H1 (cell line): ENCODE measurements at regions not wholly inside any gene's neighbourhood (a gene's known extent, or its start where the extent isn't known, plus 50 kb on each side); places are given as distances from the start of the nearest gene placed in this dataset.

ENCODE experiments used
- CTCF ChIA-PET: fragments of 300-600 bp; sonication (Branson Sonifier 250); formaldehyde crosslinking; loops from one replicate; lab custom pipeline; 2021; ENCODE audit not compliant: partially characterized antibody; lab: Charles Lee
- POLR2A ChIA-PET: fragments of 300-600 bp; sonication (Branson Sonifier 250); formaldehyde crosslinking; loops from one replicate; lab custom pipeline; 2021; ENCODE audit warnings: inconsistent platforms; ENCODE audit not compliant: partially characterized antibody; lab: Charles Lee
- DNase-seq, 2 experiments: peaks; one replicate each; pipeline versions ENCODE4 v3.0.0 to v3.0.0-alpha.2; 2010 to 2022; ENCODE audit warnings: low spot score in 2 of 2, low read depth in 1 of 2, mixed read lengths in 1 of 2
- FAIRE-seq: peaks from 2 replicates; lab custom pipeline; 2011; peaks lifted over from hg19 to GRCh38; lab: Jason Lieb, UNC
- H2AFZ ChIP-seq: 2 replicates; pipeline ENCODE4 v1.8.1; 2012; ENCODE audit warnings: low read length, inconsistent platforms
- H2AK5ac ChIP-seq: 2 replicates; pipeline ENCODE4 v1.6.1; 2013; ENCODE audit warnings: low read depth, low read length
- H2BK120ac ChIP-seq: replicated peaks from 2 replicates; pipeline ENCODE3; 2013; ENCODE audit warnings: low read depth, low read length, inconsistent platforms
- H2BK12ac ChIP-seq: 2 replicates; pipeline ENCODE4 v1.6.1; 2013; ENCODE audit warnings: low read depth, low read length
- H2BK15ac ChIP-seq: 2 replicates; pipeline ENCODE4 v1.6.1; 2013; ENCODE audit warnings: low read length
- H2BK20ac ChIP-seq: 2 replicates; pipeline ENCODE4 v1.6.1; 2013; ENCODE audit warnings: low read length
- H2BK5ac ChIP-seq: 2 replicates; pipeline ENCODE4 v1.6.1; 2013; ENCODE audit warnings: low read depth, low read length
- H3K14ac ChIP-seq: 2 replicates; pipeline ENCODE4 v1.6.1; 2013; ENCODE audit warnings: inconsistent platforms; ENCODE audit not compliant: insufficient read length
- H3K18ac ChIP-seq: 2 replicates; pipeline ENCODE4 v1.6.1; 2013; ENCODE audit warnings: low read length; ENCODE audit errors: extremely low read depth
- H3K23ac ChIP-seq: 2 replicates; pipeline ENCODE4 v1.6.1; 2013; ENCODE audit warnings: inconsistent platforms; ENCODE audit not compliant: insufficient read length
- H3K23me2 ChIP-seq: 2 replicates; pipeline ENCODE4 v1.6.1; 2013; ENCODE audit warnings: low read depth, low read length
- H3K27ac ChIP-seq: 2 replicates; pipeline ENCODE4 v1.6.1; 2011; ENCODE audit warnings: low read depth, low read length, inconsistent platforms
- H3K27me3 ChIP-seq, 4 experiments: replicated peaks in 1 of 4; 1 replicate in 1 of 4; 2 replicates in 3 of 4; pipeline versions ENCODE4 v1.6.1 to v1.8.1; 2011 to 2013; ENCODE audit warnings: low read length in 3 of 4, mild to moderate bottlenecking in 3 of 4, inconsistent platforms in 2 of 4, mixed read lengths in 2 of 4, moderate library complexity in 1 of 4; ENCODE audit not compliant: control insufficient read depth in 3 of 4, insufficient read depth in 3 of 4; ENCODE audit errors: extremely low read depth in 1 of 4
- H3K36me3 ChIP-seq, 4 experiments: 2 replicates each; pipeline versions ENCODE4 v1.6.1 to v1.8.1; 2011 to 2013; ENCODE audit warnings: mild to moderate bottlenecking in 4 of 4, low read length in 3 of 4, moderate library complexity in 2 of 4, control low read depth in 1 of 4, inconsistent platforms in 1 of 4; ENCODE audit not compliant: insufficient read depth in 4 of 4, control insufficient read depth in 2 of 4
- H3K4ac ChIP-seq: replicated peaks from 2 replicates; pipeline ENCODE3; 2013; ENCODE audit warnings: low read length, low read depth, mixed read lengths, inconsistent platforms; ENCODE audit not compliant: insufficient read length
- H3K4me1 ChIP-seq, 4 experiments: replicated peaks in 1 of 4; 1 replicate in 1 of 4; 2 replicates in 3 of 4; pipeline versions ENCODE4 v1.6.1 to v1.8.1; 2011 to 2013; ENCODE audit warnings: low read length in 3 of 4, inconsistent platforms in 2 of 4, mixed read lengths in 1 of 4; ENCODE audit not compliant: insufficient read depth in 4 of 4, control insufficient read depth in 3 of 4
- H3K4me2 ChIP-seq, 2 experiments: 2 replicates each; pipeline versions ENCODE4 v1.6.1 to v1.8.1; 2011 to 2013; ENCODE audit warnings: low read depth in 2 of 2, low read length in 2 of 2, control low read depth in 1 of 2, inconsistent platforms in 1 of 2, mild to moderate bottlenecking in 1 of 2; ENCODE audit not compliant: insufficient read depth in 1 of 2
- H3K4me3 ChIP-seq, 4 experiments: fragments of 200-600, 300-600 bp in 1 of 4; sonication (generic), shearing (Covaris generic), sonication (Bioruptor Twin) in 1 of 4; 2 replicates each; pipeline versions ENCODE4 v1.5.1 to v1.8.1; 2011 to 2016; ENCODE audit warnings: low read length in 4 of 4, low read depth in 3 of 4, control low read depth in 2 of 4, inconsistent platforms in 2 of 4, mild to moderate bottlenecking in 2 of 4, mixed read lengths in 1 of 4, moderate library complexity in 1 of 4; ENCODE audit not compliant: insufficient read depth in 2 of 4; ENCODE audit errors: extremely low read depth in 1 of 4
- H3K56ac ChIP-seq: replicated peaks from 2 replicates; pipeline ENCODE3; 2013; ENCODE audit warnings: low read depth, mild to moderate bottlenecking, mixed read lengths, low read length, inconsistent platforms; ENCODE audit not compliant: insufficient read length
- H3K79me1 ChIP-seq: 2 replicates; pipeline ENCODE4 v1.6.1; 2013; ENCODE audit warnings: low read depth, low read length, control low read depth
- H3K79me2 ChIP-seq, 2 experiments: 2 replicates each; pipeline versions ENCODE4 v1.6.1 to v1.8.1; 2012 to 2013; ENCODE audit warnings: low read length in 2 of 2, mild to moderate bottlenecking in 2 of 2, inconsistent platforms in 1 of 2; ENCODE audit not compliant: insufficient read depth in 2 of 2, control insufficient read depth in 1 of 2
- H3K9ac ChIP-seq, 4 experiments: replicated peaks in 1 of 4; 1 replicate in 1 of 4; 2 replicates in 3 of 4; pipeline versions ENCODE4 v1.6.1 to v1.8.1; 2011 to 2013; ENCODE audit warnings: low read depth in 3 of 4, low read length in 3 of 4, control low read depth in 2 of 4, mild to moderate bottlenecking in 2 of 4, moderate library complexity in 2 of 4, inconsistent platforms in 1 of 4; ENCODE audit errors: extremely low read depth in 1 of 4
- H3K9me3 ChIP-seq, 2 experiments: 2 replicates each; pipeline versions ENCODE4 v1.6.1 to v1.8.1; 2012 to 2013; ENCODE audit warnings: mild to moderate bottlenecking in 2 of 2, moderate library complexity in 2 of 2, control low read depth in 1 of 2, inconsistent platforms in 1 of 2, low read depth in 1 of 2, low read length in 1 of 2, mixed read lengths in 1 of 2; ENCODE audit not compliant: insufficient read depth in 2 of 2
- H4K20me1 ChIP-seq, 2 experiments: replicated peaks in 1 of 2; 2 replicates each; pipeline versions ENCODE3 to v1.8.1; 2011 to 2013; ENCODE audit warnings: inconsistent platforms in 2 of 2, low read length in 2 of 2, mild to moderate bottlenecking in 1 of 2; ENCODE audit not compliant: insufficient read depth in 2 of 2, control insufficient read depth in 1 of 2
- H4K5ac ChIP-seq: 2 replicates; pipeline ENCODE4 v1.6.1; 2013; ENCODE audit warnings: low read length, low read depth, mixed read lengths, inconsistent platforms; ENCODE audit not compliant: insufficient read length
- H4K8ac ChIP-seq: 2 replicates; pipeline ENCODE4 v1.8.0; 2013; ENCODE audit warnings: mild to moderate bottlenecking, moderate library complexity, low read length, inconsistent platforms; ENCODE audit not compliant: insufficient read depth; ENCODE audit errors: extremely low read depth
- H4K91ac ChIP-seq: replicated peaks from 2 replicates; pipeline ENCODE3; 2013; ENCODE audit warnings: low read length, mixed read lengths, inconsistent platforms; ENCODE audit not compliant: insufficient read length
- BRCA1 ChIP-seq: IDR thresholded peaks from 2 replicates; pipeline ENCODE4 v1.6.1; 2012; ENCODE audit warnings: low read depth, low read length, improper control_type of control experiment
- TF ChIP-seq, protein P1 (sequence below): fragments of 300-600 bp; sonication (generic); IDR thresholded peaks from 2 replicates; pipeline ENCODE4 v1.7.1; 2012; ENCODE audit warnings: low read length, moderate library complexity, mild to moderate bottlenecking, inconsistent platforms; ENCODE audit not compliant: insufficient replicate concordance

GRCh38 chr7:113582471-113582870 is 336.3 kb downstream of the PPP1R3A start:
- no peaks in the 10 kb centered on the region for H3K27me3 ChIP-seq
- H2AFZ ChIP-seq: no peak overlapping the region
- ChIA-PET POLR2A (no interaction called here), CTCF (no interaction called here)
- no peak overlapping the region for H2BK120ac ChIP-seq
- H2BK20ac ChIP-seq: no peak overlapping the region
- H2BK15ac ChIP-seq: no peak overlapping the region
- no peak overlapping the region for H3K4ac ChIP-seq
- H4K20me1 ChIP-seq: no peaks in the 10 kb centered on the region
- H3K18ac ChIP-seq: no peak overlapping the region
- H3K4me3 ChIP-seq: no peak overlapping the region
- H3K4me1 ChIP-seq: no peaks in the 10 kb centered on the region
- DNase-seq (no peak), FAIRE-seq (no peak)
- no peak overlapping the region for H2BK12ac ChIP-seq
- no peak overlapping the region for H3K27ac ChIP-seq
- H3K9ac ChIP-seq: no peak overlapping the region
- no peak overlapping the region for H4K8ac ChIP-seq
- H2BK5ac ChIP-seq: no peak overlapping the region
- no peaks in the 10 kb centered on the region for H3K79me2 ChIP-seq
- H3K36me3 ChIP-seq: no peaks in the 10 kb centered on the region
- H3K56ac ChIP-seq: no peak overlapping the region
- no peak overlapping the region for H2AK5ac ChIP-seq
- H3K9me3 ChIP-seq: peaks cover 7 to 18% of the 10 kb centered on the region in 2 experiments; a peak in 2 of 4 replicates
- no peak overlapping the region for H3K4me2 ChIP-seq
- H4K5ac ChIP-seq: no peak overlapping the region
- no peak overlapping the region for H3K23ac ChIP-seq
- H3K79me1 ChIP-seq: no peaks in the 10 kb centered on the region
- H3K14ac ChIP-seq: no peak overlapping the region
- H4K91ac ChIP-seq: no peak overlapping the region
- no peaks in the 10 kb centered on the region for H3K23me2 ChIP-seq
- TF ChIP-seq BRCA1: no peak
- TF ChIP-seq, protein P1, sequence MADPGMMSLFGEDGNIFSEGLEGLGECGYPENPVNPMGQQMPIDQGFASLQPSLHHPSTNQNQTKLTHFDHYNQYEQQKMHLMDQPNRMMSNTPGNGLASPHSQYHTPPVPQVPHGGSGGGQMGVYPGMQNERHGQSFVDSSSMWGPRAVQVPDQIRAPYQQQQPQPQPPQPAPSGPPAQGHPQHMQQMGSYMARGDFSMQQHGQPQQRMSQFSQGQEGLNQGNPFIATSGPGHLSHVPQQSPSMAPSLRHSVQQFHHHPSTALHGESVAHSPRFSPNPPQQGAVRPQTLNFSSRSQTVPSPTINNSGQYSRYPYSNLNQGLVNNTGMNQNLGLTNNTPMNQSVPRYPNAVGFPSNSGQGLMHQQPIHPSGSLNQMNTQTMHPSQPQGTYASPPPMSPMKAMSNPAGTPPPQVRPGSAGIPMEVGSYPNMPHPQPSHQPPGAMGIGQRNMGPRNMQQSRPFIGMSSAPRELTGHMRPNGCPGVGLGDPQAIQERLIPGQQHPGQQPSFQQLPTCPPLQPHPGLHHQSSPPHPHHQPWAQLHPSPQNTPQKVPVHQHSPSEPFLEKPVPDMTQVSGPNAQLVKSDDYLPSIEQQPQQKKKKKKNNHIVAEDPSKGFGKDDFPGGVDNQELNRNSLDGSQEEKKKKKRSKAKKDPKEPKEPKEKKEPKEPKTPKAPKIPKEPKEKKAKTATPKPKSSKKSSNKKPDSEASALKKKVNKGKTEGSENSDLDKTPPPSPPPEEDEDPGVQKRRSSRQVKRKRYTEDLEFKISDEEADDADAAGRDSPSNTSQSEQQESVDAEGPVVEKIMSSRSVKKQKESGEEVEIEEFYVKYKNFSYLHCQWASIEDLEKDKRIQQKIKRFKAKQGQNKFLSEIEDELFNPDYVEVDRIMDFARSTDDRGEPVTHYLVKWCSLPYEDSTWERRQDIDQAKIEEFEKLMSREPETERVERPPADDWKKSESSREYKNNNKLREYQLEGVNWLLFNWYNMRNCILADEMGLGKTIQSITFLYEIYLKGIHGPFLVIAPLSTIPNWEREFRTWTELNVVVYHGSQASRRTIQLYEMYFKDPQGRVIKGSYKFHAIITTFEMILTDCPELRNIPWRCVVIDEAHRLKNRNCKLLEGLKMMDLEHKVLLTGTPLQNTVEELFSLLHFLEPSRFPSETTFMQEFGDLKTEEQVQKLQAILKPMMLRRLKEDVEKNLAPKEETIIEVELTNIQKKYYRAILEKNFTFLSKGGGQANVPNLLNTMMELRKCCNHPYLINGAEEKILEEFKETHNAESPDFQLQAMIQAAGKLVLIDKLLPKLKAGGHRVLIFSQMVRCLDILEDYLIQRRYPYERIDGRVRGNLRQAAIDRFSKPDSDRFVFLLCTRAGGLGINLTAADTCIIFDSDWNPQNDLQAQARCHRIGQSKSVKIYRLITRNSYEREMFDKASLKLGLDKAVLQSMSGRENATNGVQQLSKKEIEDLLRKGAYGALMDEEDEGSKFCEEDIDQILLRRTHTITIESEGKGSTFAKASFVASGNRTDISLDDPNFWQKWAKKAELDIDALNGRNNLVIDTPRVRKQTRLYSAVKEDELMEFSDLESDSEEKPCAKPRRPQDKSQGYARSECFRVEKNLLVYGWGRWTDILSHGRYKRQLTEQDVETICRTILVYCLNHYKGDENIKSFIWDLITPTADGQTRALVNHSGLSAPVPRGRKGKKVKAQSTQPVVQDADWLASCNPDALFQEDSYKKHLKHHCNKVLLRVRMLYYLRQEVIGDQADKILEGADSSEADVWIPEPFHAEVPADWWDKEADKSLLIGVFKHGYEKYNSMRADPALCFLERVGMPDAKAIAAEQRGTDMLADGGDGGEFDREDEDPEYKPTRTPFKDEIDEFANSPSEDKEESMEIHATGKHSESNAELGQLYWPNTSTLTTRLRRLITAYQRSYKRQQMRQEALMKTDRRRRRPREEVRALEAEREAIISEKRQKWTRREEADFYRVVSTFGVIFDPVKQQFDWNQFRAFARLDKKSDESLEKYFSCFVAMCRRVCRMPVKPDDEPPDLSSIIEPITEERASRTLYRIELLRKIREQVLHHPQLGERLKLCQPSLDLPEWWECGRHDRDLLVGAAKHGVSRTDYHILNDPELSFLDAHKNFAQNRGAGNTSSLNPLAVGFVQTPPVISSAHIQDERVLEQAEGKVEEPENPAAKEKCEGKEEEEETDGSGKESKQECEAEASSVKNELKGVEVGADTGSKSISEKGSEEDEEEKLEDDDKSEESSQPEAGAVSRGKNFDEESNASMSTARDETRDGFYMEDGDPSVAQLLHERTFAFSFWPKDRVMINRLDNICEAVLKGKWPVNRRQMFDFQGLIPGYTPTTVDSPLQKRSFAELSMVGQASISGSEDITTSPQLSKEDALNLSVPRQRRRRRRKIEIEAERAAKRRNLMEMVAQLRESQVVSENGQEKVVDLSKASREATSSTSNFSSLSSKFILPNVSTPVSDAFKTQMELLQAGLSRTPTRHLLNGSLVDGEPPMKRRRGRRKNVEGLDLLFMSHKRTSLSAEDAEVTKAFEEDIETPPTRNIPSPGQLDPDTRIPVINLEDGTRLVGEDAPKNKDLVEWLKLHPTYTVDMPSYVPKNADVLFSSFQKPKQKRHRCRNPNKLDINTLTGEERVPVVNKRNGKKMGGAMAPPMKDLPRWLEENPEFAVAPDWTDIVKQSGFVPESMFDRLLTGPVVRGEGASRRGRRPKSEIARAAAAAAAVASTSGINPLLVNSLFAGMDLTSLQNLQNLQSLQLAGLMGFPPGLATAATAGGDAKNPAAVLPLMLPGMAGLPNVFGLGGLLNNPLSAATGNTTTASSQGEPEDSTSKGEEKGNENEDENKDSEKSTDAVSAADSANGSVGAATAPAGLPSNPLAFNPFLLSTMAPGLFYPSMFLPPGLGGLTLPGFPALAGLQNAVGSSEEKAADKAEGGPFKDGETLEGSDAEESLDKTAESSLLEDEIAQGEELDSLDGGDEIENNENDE: no peak
